Retina (tissue), 1 donor: ENCODE measurements at regions not wholly inside any gene's neighbourhood (a gene's known extent, or its start where the extent isn't known, plus 50 kb on each side); places are given as distances from the start of the nearest gene placed in this dataset.
"Not testable (repeated sequence)": the region's sequence is repeated elsewhere in the genome, so short reads cannot be mapped to it uniquely, and the experiment has no call there.

ENCODE experiments used
- DNase-seq: peaks from one replicate; pipeline ENCODE4 v3.0.0-alpha.2; 2016

DNA sequence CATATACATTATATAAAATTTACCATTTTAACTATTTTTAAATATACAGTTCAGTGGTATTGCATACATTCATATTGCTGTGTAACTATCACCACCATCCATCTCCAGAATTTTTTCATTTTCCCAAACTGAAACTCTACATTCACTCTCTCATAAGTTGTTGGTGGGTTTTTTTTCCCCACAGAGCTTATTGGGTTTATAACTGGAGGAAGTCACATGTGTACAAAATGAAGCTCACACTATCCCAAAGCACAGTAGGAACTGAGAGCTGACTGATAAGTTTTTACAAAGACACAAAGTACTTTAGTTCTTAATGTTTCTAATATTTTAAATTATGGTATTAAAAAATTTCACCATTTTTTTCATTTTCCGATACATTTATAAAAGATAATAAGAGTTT lies 78.8 kb upstream of the TNFAIP3 start:
- no peak for DNase-seq

DNA sequence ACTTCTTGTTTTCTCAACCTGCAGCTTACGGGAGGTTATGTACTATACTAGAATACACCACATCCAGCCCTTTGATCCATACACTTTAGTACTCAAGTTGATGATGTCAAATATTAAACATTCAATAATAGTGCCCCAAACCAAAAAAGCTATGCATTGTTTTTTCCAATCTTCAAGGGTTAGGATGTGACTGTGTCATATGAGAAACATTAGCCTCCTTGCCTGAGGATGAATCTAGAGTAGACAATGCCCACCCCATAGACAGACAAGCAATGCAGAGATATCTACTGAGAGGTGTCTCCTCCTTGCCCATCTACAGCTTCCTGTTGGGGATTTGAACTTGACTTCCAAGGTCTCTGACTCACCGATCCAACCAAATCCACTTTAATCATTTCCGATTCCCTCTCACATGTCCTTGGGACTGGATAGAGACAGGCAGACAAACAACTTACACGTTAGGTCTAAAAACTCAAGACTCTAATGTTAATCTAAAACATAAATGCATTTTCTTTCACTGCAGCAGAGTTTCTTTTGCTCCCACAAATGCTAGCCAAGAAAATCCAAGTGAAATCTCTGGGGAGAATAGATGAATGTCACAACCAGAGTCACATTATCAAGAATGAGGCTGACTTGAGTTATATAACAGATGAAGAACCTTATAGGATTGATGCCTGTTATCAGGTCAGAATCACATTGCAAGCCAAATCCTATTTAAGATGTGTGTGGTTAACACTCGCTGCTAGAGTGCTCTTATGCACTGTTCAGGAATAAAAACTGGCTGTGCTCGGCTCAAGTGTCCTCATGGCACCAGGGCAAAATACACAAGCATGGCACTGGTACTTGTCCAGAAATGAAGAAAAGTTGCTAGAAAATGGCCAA lies 75.5 kb upstream of the TNFAIP3 start:
- DNase-seq: no peak

GRCh38 chr6:137792160-137793033 lies 74.7 kb upstream of the TNFAIP3 start:
- no peak for DNase-seq

DNA sequence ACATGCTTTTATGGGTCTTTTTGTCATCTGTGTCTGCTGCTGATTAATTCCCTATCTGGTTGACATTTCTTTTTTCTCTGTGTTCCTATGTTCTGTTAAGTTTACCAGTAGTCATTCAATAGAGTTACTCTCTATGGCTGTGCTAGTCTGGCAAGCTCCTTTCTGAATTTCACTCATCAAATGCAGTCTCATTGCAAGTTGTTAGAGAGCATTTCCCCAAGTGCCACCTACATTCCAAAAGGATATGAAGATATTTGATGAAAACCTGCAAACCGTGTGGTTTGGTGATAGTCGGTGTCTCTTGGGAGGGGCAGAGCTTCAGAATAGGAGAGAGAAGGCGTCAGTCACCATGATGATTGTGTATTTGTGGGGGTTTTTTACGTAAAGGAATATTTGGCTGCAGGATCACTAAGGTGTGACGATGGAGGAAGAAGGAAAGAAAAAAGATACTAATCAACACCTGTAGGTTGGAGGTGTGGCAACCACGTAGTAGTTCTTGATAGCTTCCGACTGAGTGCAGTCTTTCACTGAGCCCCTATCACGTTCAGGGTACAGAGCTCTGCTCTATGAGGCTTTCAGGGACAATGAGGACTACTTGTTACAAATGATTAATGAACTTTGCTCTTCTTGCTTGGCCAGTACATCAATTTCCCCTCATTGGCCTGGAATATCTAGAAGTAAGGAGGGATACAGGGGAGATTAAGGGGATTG lies 73.1 kb upstream of the TNFAIP3 start:
- DNase-seq: no peak

GRCh38 chr6:137794516-137795201 lies 72.4 kb upstream of the TNFAIP3 start:
- no peak for DNase-seq

GRCh38 chr6:137795501-137795900 lies 71.6 kb upstream of the TNFAIP3 start:
- no peak for DNase-seq

DNA sequence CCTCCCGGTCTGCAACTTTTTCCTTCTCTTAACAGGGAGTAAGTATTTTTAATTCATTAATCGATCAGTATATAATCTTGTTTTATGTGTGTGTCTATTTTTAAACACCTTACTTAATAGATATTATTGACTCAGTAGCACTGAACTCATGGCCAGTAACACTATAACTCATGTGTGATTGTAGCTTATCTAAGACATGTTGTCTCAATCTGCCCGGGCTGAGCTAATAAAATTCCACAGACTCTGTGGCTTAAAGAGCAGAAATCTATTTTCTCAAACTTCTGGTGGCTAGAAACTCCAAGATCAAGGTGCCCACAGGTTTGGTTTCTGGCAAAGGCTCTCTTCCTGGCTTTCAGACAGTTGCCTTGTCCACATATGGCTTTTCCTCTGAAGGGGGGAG lies 68.8 kb upstream of the TNFAIP3 start:
- no peak for DNase-seq

GRCh38 chr6:137798846-137799245 lies 68.2 kb upstream of the TNFAIP3 start:
- no peak for DNase-seq

DNA sequence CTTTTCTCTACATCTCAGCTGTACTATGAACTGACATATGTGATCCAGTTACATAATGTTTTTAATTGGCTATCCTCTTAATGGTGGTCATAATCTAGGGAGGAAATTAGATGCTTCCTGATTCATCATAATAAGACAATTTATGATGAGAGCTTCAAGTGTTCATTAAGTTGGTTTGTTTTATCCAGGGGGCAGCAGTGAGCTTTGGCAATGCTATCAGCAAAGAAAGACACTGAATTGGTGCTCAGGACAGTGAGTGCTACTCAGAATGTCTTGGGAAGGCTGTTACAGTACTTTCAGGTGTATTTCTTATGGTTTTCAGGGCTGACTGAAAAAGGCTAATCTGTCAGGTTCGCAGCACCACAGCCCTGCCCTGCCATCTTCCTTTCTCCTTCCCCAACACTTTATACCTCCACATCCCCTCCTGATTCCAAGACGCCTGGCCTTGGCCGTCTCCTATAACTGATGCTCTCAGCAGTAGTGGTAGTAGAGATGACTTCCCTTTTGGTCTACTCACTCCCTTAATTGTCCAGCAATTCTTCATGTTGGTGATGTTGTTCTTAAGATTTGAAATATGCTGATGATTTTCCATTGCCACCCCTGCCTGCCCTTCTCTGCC lies 67.0 kb upstream of the TNFAIP3 start:
- DNase-seq: no peak

- no peak for DNase-seq
Observed at GRCh38 chr6:137800762-137801161, 66.3 kb upstream of the TNFAIP3 start.

DNA sequence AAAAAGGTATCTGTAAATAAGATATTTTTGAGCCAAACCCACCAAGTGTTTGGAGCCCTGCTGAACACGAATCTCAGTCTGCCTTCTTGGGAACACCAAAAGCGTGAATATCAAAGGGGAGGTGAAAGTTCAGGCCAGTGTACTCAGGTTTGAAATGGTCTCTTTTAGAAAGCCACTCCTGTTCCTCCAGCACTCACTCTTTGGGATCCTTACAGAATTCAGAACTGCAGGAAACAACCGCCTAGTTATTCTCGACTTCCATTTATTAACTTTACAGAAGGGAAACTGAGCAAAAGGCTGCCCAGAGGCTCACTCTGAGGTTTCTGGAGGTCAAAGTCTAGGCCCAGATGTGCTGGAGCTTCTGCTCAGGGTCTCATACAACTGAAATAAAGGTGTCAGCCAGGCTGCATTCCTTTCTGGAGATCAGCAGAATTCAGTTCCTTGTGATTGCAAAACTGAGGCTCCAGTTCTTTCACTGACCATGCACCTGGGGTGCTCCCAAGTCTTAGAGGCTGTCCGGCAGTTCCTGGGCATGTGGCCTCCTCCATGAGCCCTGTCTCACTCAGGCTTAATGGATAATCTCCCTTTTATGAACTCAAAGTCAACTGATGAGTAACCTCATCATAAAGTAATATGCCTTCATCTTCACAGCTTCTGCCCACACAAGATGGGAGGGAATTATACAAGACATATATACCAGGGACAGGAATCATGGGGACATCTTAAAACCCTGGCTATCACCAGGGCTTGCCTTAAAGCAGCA lies 65.5 kb upstream of the TNFAIP3 start:
- no peak for DNase-seq

DNA sequence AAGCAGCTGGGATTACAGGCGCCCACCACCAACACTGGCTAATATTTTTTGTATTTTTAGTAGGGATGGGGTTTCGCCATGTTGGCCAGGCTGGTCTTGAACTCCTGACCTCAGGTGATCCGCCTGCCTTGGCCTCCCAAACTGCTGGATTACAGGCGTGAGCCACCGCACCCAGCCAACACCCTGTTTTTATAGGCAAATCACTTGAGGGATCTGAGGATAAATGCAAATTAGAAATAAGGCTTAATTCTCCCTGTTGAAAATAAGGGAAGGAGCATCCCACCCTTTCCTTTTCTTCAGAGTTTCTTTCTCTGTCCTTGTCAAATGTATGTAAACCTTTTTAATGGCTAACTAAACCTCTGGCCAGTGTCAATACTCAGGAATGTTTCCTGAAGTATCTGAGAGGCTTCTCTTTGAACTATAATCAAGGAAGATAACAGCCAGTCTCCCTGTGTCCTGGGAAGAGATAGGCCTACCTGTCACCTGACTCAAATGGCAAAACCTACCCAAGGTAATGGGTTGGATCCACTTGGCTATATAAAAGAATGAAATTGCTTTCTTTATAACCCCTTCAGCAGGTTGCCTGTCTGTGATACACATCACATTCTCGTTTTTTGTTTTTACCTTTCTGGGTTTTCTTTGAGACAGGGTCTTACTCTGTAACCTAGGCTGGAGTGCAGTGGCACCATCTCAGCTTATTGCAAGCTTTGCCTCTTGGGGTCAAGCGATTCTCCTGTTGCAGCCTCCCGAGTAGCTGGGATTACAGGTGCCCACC lies 64.5 kb upstream of the TNFAIP3 start:
- no peak for DNase-seq

DNA sequence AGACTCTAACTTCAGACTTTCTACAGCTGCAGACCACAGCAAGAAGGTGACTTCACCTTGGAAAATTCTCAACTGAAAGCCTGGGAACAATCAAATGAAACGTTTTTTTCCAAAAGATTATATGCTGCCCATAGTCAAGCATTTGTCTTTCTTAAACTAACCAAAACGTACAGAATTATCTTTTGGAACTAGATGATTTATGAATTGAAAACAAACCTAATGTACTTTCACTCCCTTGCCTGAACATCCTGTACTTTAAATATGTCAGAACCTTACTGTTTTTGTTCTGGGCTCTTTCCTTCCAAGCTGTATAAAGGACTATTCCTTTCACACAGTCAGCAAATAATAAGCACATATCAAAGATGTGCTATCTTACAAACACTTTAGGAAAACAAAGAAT lies 62.4 kb upstream of the TNFAIP3 start:
- DNase-seq: no peak

- no peak for DNase-seq
Observed at GRCh38 chr6:137805622-137806021, 61.4 kb upstream of the TNFAIP3 start.

GRCh38 chr6:137806914-137807682 lies 60.0 kb upstream of the TNFAIP3 start:
- no peak for DNase-seq

DNA sequence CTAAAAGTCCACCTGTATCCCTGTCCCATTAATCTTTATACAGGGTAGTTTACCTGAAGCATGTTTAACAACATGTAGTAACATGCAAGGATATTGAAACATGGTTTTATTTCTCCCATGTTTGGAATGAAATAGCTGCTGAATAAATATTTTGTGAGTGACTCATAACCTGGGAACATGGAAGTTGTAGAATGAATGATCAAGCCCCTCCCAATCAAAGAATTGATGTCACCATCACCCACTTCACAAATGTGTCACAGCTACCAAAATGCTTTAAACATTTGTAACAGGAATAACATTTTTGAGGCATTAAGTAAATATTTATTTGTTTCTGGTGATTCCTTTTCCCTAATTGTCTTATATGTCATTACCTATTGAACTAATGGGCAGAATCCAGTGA lies 58.9 kb upstream of the TNFAIP3 start:
- no peak for DNase-seq

DNA sequence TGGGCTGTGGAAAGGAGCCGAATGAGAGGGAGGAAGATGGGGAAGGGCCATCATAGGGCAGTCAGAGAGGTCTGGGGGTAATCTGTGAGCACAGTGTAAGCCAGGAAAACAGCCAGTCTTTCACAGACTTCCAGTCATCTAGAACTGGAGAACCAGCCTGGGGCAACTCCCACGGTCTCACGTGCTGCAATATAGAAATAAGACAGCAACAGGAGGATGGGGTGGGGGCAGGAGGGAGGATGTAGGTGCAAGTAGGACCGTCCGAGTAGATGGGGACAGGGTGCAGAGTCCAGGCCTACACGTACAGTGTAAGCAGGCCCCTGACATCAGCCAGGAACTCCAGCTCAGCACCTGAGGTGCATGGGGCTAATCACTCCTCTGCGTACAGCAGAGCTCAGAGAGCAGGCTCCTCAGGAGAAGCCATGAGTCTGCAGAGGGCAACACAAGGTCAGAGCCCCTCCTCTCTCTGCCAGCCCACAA lies 58.2 kb upstream of the TNFAIP3 start:
- no peak for DNase-seq

DNA sequence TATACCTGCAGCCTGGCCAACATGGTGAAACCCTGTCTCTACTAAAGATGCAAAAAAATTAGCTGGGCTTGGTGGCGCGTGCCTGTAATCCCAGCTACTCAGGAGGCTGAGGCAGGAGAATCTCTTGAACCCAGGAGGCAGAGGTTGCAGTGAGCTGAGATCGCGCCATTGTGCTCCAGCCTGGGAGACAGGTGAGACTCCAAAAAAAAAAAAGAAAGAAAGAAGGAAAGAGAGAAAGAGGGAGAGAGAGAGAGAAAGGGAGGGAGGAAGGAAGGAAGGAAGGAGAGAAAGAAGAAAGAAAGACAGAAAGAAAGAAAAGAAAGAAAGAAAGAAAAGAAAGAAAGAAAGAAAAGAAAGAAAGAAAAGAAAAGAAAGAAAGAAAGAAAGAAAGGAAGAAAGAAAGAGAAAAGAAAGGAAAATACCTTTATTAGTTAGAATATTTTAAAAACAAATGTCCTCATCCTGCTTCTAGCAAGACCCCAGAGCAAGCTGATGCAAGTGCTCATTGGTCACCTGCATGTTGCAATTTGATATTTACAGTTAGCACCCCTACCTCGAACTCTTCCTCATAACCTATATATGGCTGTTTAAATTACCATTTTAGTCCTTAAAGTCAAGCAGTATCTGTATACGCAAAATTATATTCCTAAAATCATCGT lies 57.0 kb upstream of the TNFAIP3 start:
- not testable (repeated sequence) for DNase-seq

DNA sequence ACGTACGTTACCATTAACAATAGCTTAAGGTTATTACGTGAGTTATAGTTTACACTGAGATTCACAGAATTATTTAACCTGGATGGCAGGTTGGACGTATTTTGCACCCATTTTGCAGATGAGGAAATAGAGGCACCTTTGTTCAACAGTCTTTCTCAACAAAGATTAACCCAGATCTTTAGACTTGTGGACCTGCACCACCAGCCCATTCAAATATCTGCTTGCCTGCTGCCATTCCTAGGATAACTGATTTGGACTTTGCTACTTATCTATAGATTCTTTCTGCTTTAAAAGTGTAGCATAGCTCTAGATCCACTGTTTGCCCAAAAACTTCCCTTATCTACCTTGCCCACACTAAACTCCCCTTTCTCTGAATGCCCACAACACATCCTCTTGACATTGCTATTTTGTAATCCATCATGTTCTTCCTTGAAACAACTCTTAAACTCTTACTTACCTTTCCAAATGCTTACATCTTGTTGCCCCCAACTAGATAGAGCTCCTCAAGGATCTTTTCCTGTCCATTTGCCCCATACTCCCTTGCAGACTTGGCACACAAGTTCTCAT lies 56.4 kb upstream of the TNFAIP3 start:
- no peak for DNase-seq
